HG03159 (cell line): ENCODE measurements at regions not wholly inside any gene's neighbourhood (a gene's known extent, or its start where the extent isn't known, plus 50 kb on each side); places are given as distances from the start of the nearest gene placed in this dataset.

Experiments
- ATAC-seq: cut with Tn5 transposase; IDR thresholded peaks from one replicate; pipeline ENCODE4 v1.9.1; 2021; ENCODE audit warnings: mild to moderate bottlenecking, moderate library complexity; ENCODE audit not compliant: unreplicated experiment

- peak; percentile 95 for ATAC-seq
Measured at GRCh38 chr4:157978680-157979361, 194.0 kb downstream of the GASK1B start.

- ATAC-seq: no peak
Measured at GRCh38 chr4:157977086-157977485, 195.7 kb downstream of the GASK1B start.

DNA sequence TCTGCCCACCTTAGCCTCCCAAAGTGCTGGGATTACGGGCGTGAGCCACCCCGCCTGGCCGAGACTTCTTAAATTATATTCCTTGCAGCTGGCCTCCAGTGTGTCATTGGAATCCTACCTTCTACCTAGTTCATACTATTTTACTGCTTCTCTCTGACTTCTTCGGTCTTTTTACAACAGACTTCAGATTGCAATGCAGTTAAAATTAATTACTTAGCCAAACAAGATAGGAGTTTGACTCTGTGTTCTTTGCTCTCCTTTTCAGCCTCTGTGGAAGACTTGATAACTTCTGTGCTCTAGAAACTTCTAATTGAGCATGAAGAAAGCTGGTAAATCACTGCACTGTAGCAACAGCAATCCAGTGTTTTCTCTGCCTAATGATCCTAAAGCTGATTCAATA lies 199.5 kb downstream of the GASK1B start:
- no peak for ATAC-seq

- ATAC-seq: no peak
Measured at GRCh38 chr4:157964463-157964862, 208.4 kb downstream of the GASK1B start.

- no peak for ATAC-seq
Measured at GRCh38 chr4:157961229-157961990, 211.4 kb downstream of the GASK1B start.

DNA sequence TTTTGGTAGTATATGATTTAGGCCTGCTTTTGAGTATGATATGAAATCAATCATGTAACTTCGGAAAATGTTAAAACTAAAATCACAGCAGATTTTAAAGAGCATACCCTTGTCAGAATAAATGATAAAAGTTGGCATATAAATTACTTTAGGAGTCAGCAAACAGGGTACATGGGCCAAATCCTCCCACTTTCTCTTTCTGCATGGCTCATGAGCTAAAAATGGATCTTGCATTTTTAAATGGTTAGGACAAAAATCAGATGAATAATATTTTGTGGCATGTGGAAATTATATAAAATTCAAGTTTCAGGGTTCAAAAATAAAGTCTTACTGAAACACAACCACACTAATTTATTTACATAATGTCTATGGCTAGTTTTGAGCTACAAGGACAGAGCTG lies 214.9 kb downstream of the GASK1B start:
- ATAC-seq: no peak

DNA sequence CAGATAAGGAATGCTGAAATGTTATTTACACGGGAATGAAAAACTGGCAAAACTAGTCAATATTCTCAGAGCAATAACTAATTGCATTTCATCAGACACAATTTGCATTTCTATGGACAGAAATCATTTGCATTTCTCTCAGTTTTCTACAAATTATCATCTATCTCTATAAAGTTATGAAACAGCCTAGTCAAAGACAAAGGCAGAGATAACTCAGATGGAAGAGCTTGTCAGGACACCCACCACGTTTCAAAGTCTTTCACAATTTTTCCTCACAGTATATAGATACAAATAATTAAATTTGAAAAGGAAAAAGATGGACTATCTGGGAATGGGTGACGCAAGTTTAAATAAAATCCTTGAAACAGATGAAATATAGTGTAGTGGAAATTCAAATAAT lies 230.8 kb downstream of the GASK1B start:
- ATAC-seq: no peak

GRCh38 chr4:157934151-157934550 lies 238.7 kb downstream of the GASK1B start:
- ATAC-seq: no peak

DNA sequence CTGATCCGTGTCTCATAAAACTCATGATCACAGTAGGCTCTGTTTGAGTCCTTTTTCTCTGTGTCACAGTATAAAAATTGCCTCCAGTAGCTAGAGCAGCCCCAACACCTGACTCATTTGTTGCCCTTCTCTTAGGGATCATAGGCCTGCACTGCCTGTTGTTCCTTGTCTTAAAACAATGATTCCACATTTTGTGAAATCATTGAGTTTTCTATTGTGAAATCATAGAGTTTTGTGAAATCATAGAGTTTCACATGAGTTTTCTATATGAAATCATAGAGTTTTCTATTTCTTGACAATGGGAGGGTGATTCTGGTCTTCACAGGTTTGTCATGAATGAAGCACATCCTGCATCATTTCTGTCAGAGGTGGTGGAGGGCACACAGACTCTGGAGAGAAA lies 239.9 kb downstream of the GASK1B start:
- ATAC-seq: no peak

- no peak for ATAC-seq
Measured at GRCh38 chr4:157929486-157929885, 243.3 kb downstream of the GASK1B start.

GRCh38 chr4:157918036-157918832 lies 254.6 kb downstream of the GASK1B start:
- ATAC-seq: no peak

- no peak for ATAC-seq
Measured at GRCh38 chr4:157912212-157912611, 260.6 kb downstream of the GASK1B start.

DNA sequence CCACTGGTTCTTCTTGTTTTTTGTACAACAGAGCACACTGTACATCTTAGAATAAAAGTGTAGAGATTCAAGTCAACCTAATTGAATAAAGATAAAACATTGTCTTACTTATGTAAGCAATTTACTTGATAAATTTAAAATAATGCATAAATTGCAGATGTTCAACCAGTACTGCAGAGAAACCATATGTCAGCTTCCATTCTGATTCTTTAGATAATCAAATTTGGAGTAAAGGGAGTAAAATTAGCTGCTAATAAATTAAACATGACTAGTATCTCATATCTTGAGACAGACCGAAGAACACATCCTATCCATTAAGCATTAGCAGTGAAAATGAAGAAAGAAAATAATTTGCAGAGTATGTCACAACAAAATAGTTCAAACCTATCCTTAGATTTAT lies 261.2 kb downstream of the GASK1B start:
- ATAC-seq: no peak

DNA sequence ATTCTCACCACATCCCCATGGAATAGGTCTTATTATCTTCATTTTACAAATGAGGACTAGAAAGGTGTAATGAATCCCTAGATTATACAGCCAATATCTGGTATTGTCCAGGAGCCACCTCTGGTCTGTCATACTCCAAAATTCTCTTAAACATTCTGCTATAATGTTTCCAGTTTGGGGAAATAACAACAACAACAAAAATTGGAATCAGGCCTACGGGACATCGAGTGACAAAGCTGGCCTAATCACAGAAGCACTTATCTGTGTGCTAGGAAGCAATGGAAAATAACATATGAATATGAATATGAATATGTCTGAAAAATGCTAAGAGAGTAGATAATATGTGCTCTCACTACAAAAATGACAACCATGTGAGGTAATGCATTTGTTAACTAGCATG lies 264.1 kb downstream of the GASK1B start:
- no peak for ATAC-seq

DNA sequence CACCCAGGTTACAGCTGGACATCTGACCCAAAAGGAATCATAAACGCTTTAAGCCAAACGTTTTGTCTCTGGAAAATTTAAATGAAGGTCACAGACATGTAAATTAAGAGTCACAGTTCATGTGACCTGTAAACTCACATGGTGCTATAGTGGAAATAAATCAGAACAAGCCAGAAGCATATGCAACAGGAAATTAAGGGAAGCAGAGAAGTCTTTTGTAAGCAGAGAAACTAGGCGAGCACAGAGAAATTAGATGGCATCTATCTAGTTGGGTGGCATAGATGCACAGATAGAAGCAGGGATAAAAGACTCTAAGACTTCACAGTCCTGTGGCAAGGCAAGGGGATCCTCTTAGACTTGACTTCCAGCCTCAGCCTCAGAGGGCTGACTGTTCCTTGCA lies 264.8 kb downstream of the GASK1B start:
- no peak for ATAC-seq

DNA sequence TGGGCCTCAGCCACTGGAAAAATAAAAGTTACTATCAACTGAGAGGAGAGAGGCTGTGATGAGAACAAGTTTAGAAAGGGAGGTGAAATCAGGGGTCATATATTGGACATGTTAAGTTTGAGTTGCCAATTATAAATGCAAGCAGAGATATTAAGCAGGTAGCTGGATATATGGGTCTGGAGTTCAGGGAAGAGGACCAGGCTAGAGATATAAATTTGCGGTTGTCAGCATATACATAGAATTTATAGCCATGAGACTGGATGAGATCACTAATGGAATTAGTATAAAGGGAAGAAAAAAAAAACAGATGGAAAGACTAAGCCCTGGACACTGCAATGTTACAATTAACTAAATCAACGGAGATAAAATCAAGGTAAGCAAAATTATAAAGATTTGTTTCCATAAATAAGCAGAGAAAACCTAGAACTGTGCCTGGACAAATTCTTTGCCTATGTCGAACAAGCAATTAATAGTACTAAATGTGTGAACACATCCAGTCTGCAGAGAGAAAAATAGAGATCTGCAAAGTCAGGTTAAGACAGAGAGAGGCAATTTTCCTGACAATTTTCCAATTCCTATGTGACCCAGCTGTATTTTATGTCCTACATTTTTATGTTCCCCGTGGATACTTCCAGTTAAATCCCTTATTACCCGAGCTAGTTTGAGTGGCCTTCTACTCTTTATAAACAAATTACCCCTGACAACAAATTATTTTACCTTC lies 265.4 kb downstream of the GASK1B start:
- no peak for ATAC-seq

GRCh38 chr4:157898836-157899605 lies 273.8 kb downstream of the GASK1B start:
- ATAC-seq: no peak

- ATAC-seq: no peak
Measured at GRCh38 chr4:157897855-157898370, 274.9 kb downstream of the GASK1B start.

GRCh38 chr4:157896726-157897125 lies 276.1 kb downstream of the GASK1B start:
- no peak for ATAC-seq

DNA sequence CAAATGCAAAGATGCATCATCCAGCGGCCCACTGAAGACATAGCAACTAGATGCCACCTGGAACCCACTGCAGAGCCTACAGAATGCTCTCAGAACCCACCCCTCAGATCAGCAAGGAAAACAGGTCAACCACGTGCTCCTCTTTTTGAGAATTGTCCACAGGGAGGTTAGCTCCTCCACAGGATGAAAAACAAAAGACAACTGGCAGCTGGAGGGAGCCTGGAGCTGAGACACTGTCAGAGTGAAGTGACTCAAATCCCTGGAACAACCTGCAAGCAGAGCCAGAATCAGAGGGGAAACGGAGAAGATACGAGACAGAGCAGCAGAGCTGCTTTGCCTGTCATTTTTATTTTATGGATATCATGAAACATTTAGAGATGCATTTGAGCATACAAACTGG lies 277.6 kb downstream of the GASK1B start:
- no peak for ATAC-seq
